NCI-H748 (cell line): ENCODE measurements at regions not wholly inside any gene's neighbourhood (a gene's known extent, or its start where the extent isn't known, plus 50 kb on each side); places are given as distances from the start of the nearest gene placed in this dataset.

Experiments
- DNase-seq: peaks from one replicate; lab custom pipeline; 2025; ENCODE audit not compliant: unreplicated experiment; lab: John Stamatoyannopoulos, UW

DNA sequence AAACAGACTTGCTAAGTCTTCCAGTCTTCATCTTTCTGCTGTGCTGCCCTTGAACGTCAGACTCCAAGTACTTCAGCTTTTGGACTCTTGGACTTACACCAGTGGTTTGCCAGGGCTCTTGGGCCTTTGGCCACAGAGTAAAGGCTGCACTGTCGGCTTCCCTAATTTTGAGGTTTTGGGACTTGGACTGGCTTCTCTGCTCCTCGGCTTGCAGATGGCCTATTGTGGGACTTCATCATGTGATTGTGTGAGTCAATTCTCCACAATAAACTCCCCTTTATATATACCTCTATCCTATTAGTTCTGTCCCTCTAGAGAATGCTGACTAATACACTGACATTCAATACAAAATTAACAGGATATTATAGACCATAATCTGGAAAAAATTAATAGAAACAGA, 628.1 kb downstream of the PLPP3 start:
- no peak for DNase-seq

DNA sequence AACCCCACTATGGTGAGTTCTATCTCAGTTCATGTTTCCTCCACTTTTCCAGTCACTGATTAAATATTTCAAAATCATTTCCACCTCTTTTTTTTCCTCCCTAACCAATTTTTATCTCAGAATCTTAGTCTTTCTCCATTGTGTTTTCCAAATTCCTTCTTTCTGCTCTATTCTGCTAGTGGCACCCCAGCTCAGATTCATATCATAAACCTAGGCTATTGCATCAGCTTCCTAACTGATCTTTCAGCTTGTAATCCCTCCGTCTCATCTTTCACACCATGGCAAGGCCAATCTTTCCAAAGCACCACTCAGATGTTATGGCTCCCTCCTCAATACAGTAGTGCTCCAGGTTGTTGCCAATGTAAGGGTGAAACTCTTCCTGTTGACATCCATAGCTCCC, 631.9 kb downstream of the PLPP3 start:
- DNase-seq: no peak

DNA sequence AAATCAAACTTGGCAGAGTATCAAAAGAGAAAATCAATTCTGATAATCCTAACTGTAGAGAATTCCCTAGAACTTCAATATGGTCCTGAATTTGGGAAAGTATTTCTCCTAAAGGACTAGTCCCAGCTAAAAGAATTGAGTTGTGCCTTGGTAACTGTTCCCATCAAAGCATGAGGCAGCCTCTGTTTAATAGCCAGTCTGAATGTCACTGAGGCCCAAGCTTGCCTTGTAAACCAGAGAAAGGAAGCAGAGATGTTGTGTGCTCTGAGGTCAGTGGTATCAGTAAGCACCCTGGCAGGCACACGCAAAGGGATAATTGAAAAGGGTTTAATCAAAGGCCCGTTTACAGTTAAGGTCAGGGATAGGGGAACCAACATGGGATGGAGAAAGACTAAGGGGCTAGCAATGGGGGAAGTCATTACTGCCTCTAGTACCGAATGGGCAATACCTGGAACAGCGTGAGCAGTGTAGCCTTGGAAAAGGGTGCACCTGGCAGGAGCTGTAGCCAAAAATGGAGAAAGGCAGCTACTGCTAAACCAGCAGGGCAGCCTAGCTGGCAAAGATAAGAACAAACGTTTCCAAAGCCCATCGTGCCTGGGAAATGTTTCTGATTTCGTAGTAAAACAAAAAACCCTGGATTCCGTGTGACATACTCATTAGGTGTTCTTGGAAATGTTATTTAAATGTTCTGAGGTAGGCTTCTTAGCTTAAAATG, 635.5 kb downstream of the PLPP3 start:
- no peak for DNase-seq

DNA sequence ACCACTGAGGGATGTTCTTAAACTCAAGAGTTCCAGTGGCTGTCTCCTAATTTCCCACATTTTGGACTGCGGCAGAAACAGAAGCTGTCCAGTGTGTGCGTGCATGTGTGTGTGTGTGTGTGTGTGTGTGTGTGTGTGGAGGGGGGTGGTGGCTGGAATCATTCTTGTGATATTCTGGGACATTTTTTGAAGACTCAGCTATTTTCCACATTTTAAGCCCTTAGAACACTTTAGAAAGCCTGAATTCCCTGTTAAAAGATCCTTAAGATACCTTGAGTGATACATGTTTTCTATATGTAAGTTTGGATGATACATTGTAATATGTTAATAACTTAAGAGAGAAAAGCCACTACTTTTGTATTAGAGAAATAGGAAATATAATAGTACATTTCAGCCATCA, 636.4 kb downstream of the PLPP3 start:
- no peak for DNase-seq

DNA sequence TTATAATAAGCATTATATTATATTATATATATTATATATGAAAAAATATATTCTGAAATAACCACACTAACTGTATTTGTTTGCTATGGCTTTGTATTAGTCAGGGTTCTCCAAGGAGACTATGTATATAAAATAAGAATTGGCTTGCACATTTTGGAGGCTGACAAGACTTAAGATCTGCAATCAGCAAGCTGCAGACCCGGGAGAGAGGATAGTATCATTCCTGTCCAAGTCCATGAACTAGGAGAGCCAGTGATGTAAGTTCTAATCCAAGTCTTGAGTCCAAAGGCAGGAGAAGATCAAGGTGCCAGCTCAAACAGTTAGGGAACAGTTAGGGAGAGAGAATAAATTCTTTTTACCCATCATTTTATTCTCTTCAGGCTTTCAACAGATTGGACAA, 639.5 kb downstream of the PLPP3 start:
- DNase-seq: no peak

DNA sequence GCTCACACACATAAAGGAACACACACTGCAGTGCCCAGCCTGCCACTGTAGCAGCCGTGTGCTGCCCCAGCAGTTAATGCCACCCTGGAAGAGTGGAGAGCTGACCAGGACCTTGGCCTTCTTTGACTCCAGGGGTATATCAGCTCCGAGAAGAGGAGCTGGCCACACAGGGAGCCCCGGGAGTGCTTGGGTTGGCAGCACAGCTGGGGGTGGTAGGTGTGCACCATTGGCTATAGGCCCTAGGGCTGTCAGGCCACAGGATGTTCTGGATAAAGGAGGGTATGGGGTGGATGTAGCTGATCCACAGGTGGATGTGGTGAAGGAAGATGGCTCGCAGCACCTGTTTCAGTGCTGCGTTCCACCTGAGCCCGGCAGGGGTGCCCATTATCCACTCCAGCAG, 640.5 kb downstream of the PLPP3 start:
- DNase-seq: no peak

DNA sequence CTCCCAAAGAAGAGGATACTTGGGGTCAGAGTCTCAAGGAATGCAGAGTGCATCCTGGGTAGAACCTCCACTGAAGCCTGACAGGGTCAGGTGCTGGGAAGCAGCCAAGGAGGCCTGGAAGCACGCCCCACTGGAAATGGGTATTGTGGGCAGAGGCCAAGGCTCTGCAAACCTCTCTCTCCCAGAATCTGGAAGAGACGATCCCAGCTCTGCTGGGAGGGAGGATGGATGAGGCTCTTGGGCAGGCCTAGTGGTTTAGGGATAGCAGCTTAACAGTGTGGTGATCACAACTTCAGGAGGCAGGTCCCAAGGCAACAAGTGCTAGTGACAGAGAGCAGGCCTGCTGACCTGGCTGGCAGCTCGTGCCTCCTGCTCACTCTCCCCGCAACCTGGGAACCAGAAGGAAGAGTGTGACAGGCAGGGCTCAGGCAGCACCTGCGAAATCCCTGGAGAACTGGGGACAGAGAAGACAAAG, 641.0 kb downstream of the PLPP3 start:
- DNase-seq: no peak

DNA sequence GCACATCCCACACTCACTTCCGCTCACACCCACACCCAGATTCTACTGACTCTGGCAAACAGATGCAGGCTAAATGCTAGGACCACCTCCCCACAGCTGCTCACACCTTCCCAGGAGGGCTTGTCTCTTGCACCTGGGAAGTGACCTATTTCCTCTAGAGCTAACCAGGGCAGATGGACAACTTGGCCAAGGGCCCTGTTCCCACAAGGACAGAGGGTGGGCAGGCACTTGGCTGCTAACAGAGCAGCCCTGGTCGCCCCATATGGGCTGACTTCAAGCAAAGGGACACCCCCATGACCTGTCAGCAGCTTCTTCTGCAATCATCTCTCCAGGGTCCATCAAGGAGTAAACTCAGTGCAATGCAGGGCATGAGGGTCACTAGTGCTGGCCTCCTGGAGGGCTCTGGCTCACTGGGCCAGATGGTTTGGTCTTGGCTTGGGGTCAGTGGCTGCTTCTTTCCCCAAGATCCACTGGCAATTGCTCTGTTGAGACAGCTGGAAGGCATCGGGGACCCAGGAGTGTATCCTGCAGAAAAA, 641.5 kb downstream of the PLPP3 start:
- DNase-seq: no peak

DNA sequence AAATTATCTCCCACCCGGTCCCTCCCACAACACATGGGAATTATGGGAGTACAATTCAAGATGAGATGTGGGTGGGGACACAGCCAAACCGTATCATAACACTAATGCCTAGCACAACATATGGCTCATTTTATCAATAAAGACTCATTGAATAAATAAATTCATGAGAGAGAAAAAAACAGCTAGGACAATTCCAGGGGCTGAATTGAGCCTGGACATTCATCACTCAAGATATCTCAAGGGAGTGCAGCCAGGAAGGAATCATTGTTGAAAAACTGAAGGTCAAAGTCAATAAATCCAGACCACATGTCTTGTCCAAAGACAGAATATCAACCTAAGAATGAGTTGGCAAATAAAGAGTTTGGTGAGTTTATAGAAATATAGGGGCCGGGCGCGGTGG, 644.1 kb downstream of the PLPP3 start:
- no peak for DNase-seq

DNA sequence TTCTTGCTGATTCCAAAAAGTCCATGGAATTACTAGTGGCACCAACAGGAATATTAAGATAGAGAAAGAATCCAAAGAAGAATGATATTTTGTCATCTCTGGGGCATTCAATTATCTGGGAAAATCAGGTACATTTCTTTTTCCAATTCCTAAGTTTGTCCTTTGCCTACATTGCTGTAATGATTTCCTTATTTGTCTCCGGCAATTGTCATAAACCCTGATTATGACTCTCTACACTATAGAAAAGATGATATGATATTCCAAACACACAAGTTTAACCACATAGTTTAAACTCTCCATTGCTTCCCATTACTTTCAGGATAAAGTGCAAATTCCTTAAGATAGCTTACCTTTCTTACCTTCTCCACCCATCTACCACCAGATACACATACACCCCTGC, 647.0 kb downstream of the PLPP3 start:
- no peak for DNase-seq

DNA sequence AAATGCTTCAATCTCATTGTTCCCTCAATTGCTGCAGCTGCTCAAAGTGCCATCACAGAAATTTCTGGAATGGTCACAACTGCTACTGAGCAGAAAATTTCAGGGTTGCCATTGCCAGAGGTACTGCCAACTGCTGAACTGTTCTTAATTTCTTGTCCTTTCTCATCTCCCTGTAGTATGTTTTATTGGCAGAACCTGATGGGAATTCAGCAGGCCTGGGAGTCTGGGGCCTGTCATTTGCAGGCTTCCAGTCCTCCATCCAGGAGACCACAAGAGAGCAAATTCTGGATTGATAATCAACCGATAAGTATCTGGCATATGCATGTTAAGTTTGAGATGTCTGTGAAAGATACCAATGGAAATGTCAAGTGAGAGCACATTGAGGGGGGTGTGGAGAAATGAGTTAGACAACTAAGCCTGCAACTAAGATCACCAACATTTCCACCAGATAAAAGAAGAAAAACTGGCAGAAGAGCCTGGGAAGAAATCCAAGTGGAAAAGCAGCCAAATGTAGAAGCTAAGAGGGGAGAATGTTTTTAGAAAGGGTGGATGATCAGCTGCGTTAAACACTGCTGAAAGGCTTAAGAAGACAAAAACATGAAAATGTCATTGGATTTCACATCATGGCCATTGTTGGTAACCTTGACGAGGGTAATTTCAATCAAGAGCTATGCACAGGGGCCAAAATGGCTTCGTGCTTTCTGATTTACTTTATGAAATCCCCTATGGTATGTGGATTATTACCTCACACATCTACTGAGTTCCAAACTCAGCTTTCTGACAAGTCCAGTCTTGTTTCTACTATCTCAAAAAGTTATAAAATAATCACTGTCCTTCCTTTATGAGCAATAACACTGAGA, 648.1 kb downstream of the PLPP3 start:
- DNase-seq: no peak

DNA sequence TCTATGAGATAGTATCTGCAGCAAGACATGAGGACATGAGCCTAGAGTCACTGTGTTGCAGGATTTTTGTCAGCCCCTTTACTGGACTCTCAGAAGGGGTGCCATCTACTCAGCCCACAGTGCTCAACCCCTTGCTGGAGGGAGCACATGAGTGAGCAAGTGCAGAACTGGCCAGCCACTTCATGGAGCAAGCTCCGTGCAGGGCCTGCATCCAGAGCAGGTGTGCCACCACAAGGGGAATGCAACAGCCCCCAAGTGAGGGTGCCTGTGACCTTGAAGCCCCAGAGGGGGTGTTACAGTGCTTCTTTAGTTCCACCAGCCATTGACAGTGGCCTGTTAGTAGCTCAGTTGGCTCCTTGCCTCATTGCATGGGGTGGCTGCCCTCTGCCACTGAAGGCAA, 649.7 kb downstream of the PLPP3 start:
- DNase-seq: no peak

DNA sequence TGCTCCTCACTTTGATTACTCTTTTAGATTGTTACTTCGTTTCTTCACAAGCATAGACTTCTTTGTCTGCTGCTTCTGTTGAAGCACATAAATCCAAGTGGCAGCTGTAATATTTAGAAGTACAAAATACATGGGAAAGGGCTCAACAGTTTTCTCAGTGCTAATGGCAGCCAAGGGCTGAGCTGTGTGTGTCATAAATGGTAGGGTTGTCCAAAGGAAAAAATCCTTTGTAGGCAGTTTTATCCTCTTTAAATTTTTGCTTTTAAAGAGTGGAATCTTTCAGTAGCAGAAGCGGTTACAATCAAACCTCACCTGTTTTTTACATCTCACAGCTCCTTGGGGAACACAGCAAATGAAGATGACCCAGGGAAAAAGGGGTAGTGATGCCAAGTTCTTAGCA, 650.8 kb downstream of the PLPP3 start:
- DNase-seq: no peak

DNA sequence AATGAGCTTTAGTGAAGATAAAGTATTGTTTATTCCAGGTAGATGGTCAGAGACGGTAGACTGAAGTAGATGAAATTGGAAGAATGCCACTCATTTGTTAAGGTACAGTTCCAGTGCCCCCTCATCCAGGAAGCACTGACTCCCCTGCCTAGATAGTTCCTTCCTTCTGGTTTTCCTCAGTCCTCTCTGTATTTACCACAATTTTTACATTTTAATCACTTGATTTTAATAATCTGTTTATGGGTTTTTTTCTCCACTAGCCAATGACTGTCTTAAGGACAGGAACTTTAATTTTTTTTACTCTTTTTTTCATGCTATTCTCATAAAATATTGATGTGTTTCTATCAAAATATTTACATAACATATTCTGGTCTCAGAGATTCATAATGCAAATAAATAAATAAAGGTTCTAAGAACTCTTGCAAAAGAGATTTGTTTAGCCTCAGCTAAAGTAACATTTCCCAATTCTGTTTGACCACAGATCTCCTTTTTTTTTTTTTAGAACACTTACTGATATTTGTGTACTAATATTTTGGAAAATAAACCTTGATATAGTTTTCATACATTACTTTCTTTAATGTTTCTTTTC, 651.6 kb downstream of the PLPP3 start:
- no peak for DNase-seq

DNA sequence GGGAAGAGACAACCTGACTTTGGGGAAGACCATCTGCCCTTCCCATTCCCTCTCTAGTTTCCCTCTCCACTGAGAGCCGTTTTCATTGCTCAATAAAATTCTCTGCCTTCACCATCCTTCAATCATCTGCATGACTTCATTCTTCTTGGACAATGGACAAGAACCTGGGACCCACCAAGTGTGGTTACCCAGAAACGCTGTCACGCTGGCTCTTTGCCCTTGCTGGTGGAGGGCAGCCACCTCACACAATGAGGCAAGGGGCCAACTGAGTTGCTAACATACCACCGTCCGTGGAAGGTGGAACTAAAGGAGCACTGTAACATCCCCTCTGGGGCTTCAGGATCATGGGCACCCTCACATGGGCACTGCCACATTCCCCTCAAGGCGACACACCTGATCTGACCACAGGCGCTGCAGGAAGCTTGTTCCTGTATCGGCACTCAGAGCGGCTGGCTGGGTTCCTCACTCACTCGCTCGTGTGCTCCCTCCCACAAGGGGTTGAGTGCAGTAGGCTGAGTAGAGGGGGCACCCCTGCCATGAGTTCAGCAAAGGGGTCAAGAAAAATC, 652.4 kb downstream of the PLPP3 start:
- DNase-seq: no peak

DNA sequence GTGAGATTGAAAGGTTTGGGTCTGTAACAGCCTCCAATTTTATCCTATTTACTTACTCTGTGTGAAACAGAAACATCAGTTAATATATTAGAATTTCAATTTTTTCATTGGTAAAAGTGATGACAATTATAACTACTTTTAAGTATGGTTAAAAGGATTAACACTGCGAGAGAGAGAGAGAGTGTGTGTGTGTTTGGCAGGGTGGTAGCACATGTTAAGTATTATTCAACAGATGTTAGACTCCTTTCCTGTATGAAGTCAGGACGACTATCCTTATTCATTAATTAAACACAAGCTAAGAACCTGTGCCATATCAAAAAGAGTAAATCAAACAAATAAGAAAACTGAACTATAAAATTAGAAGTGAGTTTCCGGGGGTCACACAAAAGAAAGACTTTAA, 662.5 kb downstream of the PLPP3 start:
- no peak for DNase-seq

DNA sequence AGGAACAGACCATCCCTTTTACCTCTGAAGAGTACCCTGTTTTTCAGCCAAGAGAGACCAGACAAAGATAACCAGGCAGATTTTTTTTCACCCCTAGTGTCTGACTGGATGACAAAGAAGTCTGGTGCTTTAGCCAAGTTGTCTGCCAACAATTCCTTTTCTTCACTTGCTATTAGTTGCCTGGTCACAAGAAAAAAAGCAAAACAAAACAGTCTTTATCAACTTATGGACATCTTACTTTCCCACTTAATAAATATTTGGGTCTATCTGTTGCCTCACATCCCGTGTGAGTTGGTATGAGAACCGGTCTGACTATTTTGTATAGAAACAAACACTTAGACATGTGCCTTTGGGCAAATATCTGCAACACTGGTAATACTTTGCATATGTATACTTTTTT, 662.9 kb downstream of the PLPP3 start:
- DNase-seq: no peak

DNA sequence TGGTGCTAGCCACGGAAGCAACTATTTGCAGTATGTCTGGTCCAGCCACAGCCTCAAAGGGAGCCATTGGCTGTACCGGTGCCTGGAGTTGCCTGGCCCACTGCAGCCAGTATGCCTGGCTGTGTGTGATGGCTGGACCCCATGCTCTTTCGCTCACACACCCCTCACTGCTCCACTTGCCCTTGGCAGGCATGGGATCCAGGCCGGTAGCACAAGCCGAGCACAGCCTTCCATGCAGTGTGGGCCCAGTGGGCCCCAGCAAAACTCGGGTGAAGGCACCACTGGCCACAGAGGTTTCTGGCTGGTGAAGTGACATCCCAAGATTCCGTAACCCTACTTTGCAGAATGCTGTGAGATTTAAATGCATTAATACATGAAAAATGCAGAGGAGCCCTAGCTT, 665.8 kb downstream of the PLPP3 start:
- no peak for DNase-seq

DNA sequence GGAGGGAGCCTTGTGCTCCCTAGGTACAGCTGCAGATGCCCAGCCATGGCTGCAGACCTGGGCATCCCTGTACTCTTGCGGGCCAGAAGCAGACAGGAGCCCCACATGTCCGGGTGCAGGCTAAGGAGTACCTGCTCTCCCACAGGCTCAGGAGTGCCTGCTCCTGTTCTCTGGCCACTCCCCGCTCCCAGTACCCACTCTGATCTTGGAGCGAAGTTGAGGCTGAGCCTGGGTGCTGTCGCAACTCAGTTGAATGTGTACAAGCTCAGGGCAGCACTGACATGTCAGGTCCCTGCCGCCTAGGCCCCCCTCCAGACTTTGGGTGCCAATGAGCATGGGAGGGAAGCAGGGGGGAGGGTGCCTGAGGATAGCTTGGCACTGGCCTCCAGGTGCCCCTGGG, 666.9 kb downstream of the PLPP3 start:
- no peak for DNase-seq

DNA sequence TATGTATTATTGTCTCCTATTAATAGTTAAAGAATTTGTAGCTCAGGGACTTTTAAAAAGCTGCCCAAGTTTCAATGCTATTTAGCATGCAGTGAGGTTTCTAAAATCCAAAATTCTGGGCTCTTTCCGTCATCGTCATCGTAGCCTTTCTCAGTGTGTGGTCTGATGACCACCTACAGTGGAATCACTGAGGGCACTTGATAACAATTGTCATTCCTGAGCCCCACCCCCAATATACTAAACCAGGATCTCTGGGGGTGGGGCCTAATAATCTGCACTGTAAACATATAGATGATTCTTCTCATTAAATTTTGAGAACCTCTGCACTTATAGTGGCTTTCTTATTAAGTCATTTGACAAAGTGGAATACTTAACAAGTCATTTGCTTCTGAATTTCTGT, 674.8 kb downstream of the PLPP3 start:
- DNase-seq: no peak

DNA sequence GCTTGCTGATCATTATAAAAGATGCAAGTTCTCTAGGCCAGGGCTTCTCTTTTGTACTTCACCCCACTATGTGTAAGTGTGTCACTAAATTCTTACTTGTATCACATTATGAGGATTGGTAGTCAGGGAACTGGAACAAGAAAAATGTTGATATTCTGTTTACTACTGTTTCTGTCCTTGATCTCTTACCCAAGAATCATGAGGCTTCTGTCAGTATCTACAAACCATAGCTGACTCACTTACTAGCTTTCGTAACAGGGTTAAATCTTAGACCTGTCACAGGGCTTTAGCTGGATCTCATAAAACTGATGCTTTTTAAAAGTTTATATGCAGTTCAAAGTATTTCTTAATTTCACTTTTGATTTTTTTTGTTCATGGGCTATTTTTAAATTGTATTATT, 681.2 kb downstream of the PLPP3 start:
- no peak for DNase-seq

DNA sequence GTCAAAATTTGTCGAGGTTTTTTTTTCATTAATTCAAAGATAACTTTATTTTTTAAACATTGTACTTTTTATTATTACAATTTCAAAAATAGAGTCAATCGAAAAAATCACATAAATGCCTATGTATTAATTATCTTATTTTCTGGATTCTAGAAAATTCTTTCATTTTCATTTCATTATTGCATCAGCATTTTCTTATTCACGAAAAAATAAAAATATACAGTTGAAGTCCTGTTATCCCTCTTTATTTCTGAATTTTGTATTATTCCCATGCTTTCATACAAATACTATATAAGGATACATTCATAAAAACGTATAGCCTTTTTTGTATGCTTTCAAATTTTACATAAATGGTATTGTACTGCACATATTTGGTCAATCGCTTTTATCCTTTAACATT, 681.0 kb upstream of the USP24 start:
- DNase-seq: no peak
